ENCODE measurements at regions not wholly inside any gene's neighbourhood (a gene's known extent, or its start where the extent isn't known, plus 50 kb on each side); places are given as distances from the start of the nearest gene placed in this dataset.

DNA sequence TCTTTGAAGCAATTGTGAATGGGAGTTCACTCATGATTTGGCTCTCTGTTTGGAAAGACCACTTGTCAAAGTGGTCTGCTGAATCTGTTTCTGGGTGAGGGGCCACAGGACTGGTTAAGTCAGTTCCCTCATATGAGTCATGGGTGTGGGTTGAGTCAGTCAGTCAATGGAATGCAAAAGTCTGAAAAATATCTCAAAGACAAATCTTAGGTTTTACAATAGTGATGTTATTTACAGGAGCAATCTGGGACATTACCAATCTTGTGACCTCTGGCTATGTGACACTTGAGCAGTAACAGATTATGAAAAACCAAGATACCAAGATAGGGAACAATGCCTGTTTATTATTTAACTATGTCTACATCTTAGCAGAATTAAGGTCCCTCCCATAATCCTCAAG lies 311.6 kb downstream of the AASDHPPT start:
- Histone ChIP-seq H3K9ac (ENCODE audit: low read length) (no peak overlapping the region), H3K9me3 (ENCODE audit: insufficient read depth, low read depth, low read length) (no peaks in the 10 kb centered on the region), H3K27ac (ENCODE audit: low read depth, low read length) (peak overlapping the region; percentile 51), H3K4me1 (ENCODE audit: insufficient read depth, low read length) (peaks cover 27% of the 10 kb centered on the region), H2AFZ (ENCODE audit: low read depth, low read length) (no peak overlapping the region), H3K4me2 (ENCODE audit: low read length) (no peak overlapping the region), H4K20me1 (ENCODE audit: insufficient read depth, low read length) (no peaks in the 10 kb centered on the region), H3K36me3 (ENCODE audit: insufficient read depth, low read length) (no peaks in the 10 kb centered on the region), H3K27me3 (ENCODE audit: insufficient read depth, low read length) (no peaks in the 10 kb centered on the region), H3K4me3 (ENCODE audit: insufficient read depth, low read depth, low read length) (no peak overlapping the region), H3K79me2 (ENCODE audit: insufficient read depth, low read length) (no peaks in the 10 kb centered on the region)
- peaks cover 12% of the 10 kb centered on the region for H3K9me3 Mint-ChIP-seq (ENCODE audit: unreplicated experiment)
- FAIRE-seq: peak; percentile 83
- peaks cover 49% of the 10 kb centered on the region for H3K4me1 Mint-ChIP-seq (ENCODE audit: low read depth, unreplicated experiment)
- no peak for TF ChIP-seq EZH2 (IDR thresholded peaks at IDR 0.05; ENCODE audit: insufficient read depth, low read length)
- no peak for TF ChIP-seq CTCF (IDR thresholded peaks at IDR 0.05; ENCODE audit: insufficient read depth, low read depth, low read length)
- H3K36me3 Mint-ChIP-seq (ENCODE audit: low read depth, unreplicated experiment): no peaks in the 10 kb centered on the region
- DNase-seq (ENCODE audit: low read depth): peak; percentile 90
- peak overlapping the region; percentile 60 for H3K4me3 Mint-ChIP-seq (ENCODE audit: unreplicated experiment)
- H3K27ac Mint-ChIP-seq (ENCODE audit: unreplicated experiment): peak overlapping the region; percentile 82
- no peaks in the 10 kb centered on the region for H3K27me3 Mint-ChIP-seq (ENCODE audit: low read depth, unreplicated experiment)

DNA sequence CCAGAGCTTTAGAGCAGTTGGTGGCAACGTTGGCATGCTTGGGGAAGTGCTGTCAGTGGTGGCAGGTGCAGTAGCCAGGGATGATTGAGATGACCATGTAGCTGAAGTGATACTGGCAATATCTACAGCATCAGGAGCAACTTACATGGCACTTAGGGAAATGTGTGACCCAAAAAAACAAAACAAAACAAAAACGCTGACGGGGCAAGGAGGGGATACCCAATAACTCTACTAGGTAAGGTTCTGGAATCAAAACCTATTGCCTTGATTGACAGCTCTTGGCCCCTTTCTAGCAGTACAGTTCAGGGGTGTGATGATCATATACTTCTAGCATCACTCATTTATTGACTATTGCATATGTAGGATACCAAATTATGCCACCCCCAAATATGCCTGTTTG lies 312.6 kb downstream of the AASDHPPT start:
- Mint-ChIP-seq H3K36me3 (ENCODE audit: low read depth, unreplicated experiment) (no peaks in the 10 kb centered on the region), H3K27ac (ENCODE audit: unreplicated experiment) (no peak overlapping the region), H3K4me1 (ENCODE audit: low read depth, unreplicated experiment) (peaks cover 49% of the 10 kb centered on the region), H3K27me3 (ENCODE audit: low read depth, unreplicated experiment) (no peaks in the 10 kb centered on the region), H3K4me3 (ENCODE audit: unreplicated experiment) (no peak overlapping the region), H3K9me3 (ENCODE audit: unreplicated experiment) (peaks cover 12% of the 10 kb centered on the region)
- FAIRE-seq (no peak), DNase-seq (ENCODE audit: low read depth) (no peak)
- Histone ChIP-seq H3K27ac (ENCODE audit: low read depth, low read length) (peak overlapping the region; percentile 9), H4K20me1 (ENCODE audit: insufficient read depth, low read length) (no peaks in the 10 kb centered on the region), H3K79me2 (ENCODE audit: insufficient read depth, low read length) (no peaks in the 10 kb centered on the region), H3K36me3 (ENCODE audit: insufficient read depth, low read length) (no peaks in the 10 kb centered on the region), H3K4me1 (ENCODE audit: insufficient read depth, low read length) (peaks cover 27% of the 10 kb centered on the region), H3K9ac (ENCODE audit: low read length) (no peak overlapping the region), H2AFZ (ENCODE audit: low read depth, low read length) (no peak overlapping the region), H3K4me3 (ENCODE audit: insufficient read depth, low read depth, low read length) (no peak overlapping the region), H3K4me2 (ENCODE audit: low read length) (no peak overlapping the region), H3K9me3 (ENCODE audit: insufficient read depth, low read depth, low read length) (no peaks in the 10 kb centered on the region), H3K27me3 (ENCODE audit: insufficient read depth, low read length) (no peaks in the 10 kb centered on the region)
- TF ChIP-seq CTCF (IDR thresholded peaks at IDR 0.05; ENCODE audit: insufficient read depth, low read depth, low read length): no peak
- TF ChIP-seq EZH2 (IDR thresholded peaks at IDR 0.05; ENCODE audit: insufficient read depth, low read length): no peak

DNA sequence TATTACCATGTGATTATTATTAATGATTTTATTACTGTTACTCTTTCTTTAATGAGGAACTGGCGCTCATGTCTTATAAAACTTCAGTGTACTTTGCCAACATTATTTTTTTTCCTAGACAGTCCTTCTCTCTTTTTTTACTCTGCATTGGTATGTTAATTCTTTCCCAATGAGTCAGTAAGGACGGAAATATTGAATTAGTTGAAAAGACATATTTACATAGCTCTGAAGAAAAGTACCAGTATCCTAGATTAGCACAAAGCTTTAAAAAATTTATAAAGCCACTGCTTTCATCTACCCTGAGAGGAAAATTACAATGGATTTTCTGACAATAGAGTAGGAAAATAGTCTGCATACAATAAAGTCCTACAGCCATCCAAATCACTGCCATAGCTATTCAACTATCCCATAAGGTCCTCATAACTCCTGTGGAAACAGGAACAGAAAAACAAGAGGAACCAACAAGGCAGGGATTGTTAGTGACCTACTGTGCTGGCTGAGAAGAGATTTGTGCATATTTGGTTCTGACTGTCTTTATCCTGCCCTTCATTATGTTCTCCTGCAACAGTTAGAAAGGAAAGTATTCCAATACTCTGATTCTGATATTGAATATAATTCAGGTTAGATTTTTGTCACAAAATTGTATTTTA lies 314.4 kb downstream of the AASDHPPT start:
- H4K20me1 ChIP-seq (ENCODE audit: insufficient read depth, low read length): no peaks in the 10 kb centered on the region
- peak overlapping the region; percentile 58 for H3K9ac ChIP-seq (ENCODE audit: low read length)
- H3K4me2 ChIP-seq (ENCODE audit: low read length): peak overlapping the region; percentile 75
- no peaks in the 10 kb centered on the region for H3K36me3 ChIP-seq (ENCODE audit: insufficient read depth, low read length)
- H3K27ac ChIP-seq (ENCODE audit: low read depth, low read length): peak overlapping the region; percentile 88
- no peak overlapping the region for H3K4me3 ChIP-seq (ENCODE audit: insufficient read depth, low read depth, low read length)
- H3K27me3 ChIP-seq (ENCODE audit: insufficient read depth, low read length): no peaks in the 10 kb centered on the region
- Mint-ChIP-seq H3K36me3 (ENCODE audit: low read depth, unreplicated experiment) (no peaks in the 10 kb centered on the region), H3K4me1 (ENCODE audit: low read depth, unreplicated experiment) (peaks cover 49% of the 10 kb centered on the region), H3K9me3 (ENCODE audit: unreplicated experiment) (peaks cover 17% of the 10 kb centered on the region), H3K27me3 (ENCODE audit: low read depth, unreplicated experiment) (no peaks in the 10 kb centered on the region), H3K4me3 (ENCODE audit: unreplicated experiment) (no peak overlapping the region), H3K27ac (ENCODE audit: unreplicated experiment) (peak overlapping the region; percentile 92)
- peaks cover 3% of the 10 kb centered on the region for H3K9me3 ChIP-seq (ENCODE audit: insufficient read depth, low read depth, low read length)
- no peaks in the 10 kb centered on the region for H3K79me2 ChIP-seq (ENCODE audit: insufficient read depth, low read length)
- DNase-seq (ENCODE audit: low read depth) (peak; percentile 76), FAIRE-seq (peak; percentile 92)
- H3K4me1 ChIP-seq (ENCODE audit: insufficient read depth, low read length): peaks cover 27% of the 10 kb centered on the region
- TF ChIP-seq CTCF (IDR thresholded peaks at IDR 0.05; ENCODE audit: insufficient read depth, low read depth, low read length) (no peak), EZH2 (IDR thresholded peaks at IDR 0.05; ENCODE audit: insufficient read depth, low read length) (no peak)
- H2AFZ ChIP-seq (ENCODE audit: low read depth, low read length): peak overlapping the region; percentile 8

Data from astrocyte (in vitro differentiated cells and primary cell).